K562 (cell line): ENCODE measurements at regions not wholly inside any gene's neighbourhood (a gene's known extent, or its start where the extent isn't known, plus 50 kb on each side); places are given as distances from the start of the nearest gene placed in this dataset.
"Not testable (repeated sequence)": the region's sequence is repeated elsewhere in the genome, so short reads cannot be mapped to it uniquely, and the experiment has no call there.

Experiments
- ATAC-seq: fragments of 200-7000 bp; cut with Tn5 transposase; 3 replicates; pipeline ENCODE4 v1.9.1; 2020; ENCODE audit warnings: moderate library complexity
- BruUV-seq: library from RNA; stranded (reverse); fragments of 400-500 nt; replicated peaks from 2 replicates; lab custom pipeline; 2021; lab: Mats Ljungman, UMichigan
- CTCF ChIA-PET: fragments of 300-600 bp; formaldehyde crosslinking; extraction: SDS; loops from one replicate; lab custom pipeline; 2021; ENCODE audit warnings: low intra/inter-chr PET ratio; lab: Yijun Ruan, JAX
- POLR2A ChIA-PET: fragments of 300-600, 350-650 bp; sonication (Branson Sonifier 250); formaldehyde crosslinking; extraction: SDS; loops from one replicate; lab custom pipeline; 2021; ENCODE audit warnings: antibody characterized with exemption, inconsistent platforms; lab: Yijun Ruan, JAX
- DNase-seq, 4 experiments: peaks; one replicate each; pipeline versions ENCODE4 v3.0.0 to v3.0.0-alpha.2; 2011 to 2018; ENCODE audit warnings: low spot score in 3 of 4, mixed read lengths in 3 of 4; ENCODE audit errors: extremely low read depth in 1 of 4
- FAIRE-seq: peaks from 2 replicates; lab custom pipeline; 2011; peaks lifted over from hg19 to GRCh38; lab: Jason Lieb, UNC
- H2AFZ ChIP-seq: 2 replicates; pipeline ENCODE4 v1.6.0; 2011; ENCODE audit warnings: low read depth, low read length, control low read depth, inconsistent platforms
- H3K27ac ChIP-seq: fragments of 200-600 bp; 3 replicates; pipeline ENCODE4 v1.8.0; 2011; ENCODE audit warnings: low read depth, mild to moderate bottlenecking, control low read depth, inconsistent platforms, low read length, moderate library complexity, mixed read lengths; ENCODE audit errors: extremely low read depth
- H3K27me3 ChIP-seq, 2 experiments: fragments of 300-600 bp in 1 of 2; 2 replicates in 1 of 2; 3 replicates in 1 of 2; pipeline versions ENCODE4 v1.6.0 to v1.8.0; 2011; ENCODE audit warnings: inconsistent platforms in 2 of 2, low read length in 2 of 2, mild to moderate bottlenecking in 1 of 2, mixed read lengths in 1 of 2, moderate library complexity in 1 of 2; ENCODE audit not compliant: control insufficient read depth in 2 of 2, insufficient read depth in 2 of 2
- H3K36me3 ChIP-seq: fragments of 300-600 bp; 3 replicates; pipeline ENCODE4 v1.8.0; 2011; ENCODE audit warnings: mild to moderate bottlenecking, low read length, inconsistent platforms; ENCODE audit not compliant: control insufficient read depth, insufficient read depth
- H3K4me1 ChIP-seq, 2 experiments: fragments of 200-600 bp in 1 of 2; replicated peaks in 1 of 2; 2 replicates in 1 of 2; 3 replicates in 1 of 2; pipeline versions ENCODE4 v1.5.1 to v1.8.0; 2011; ENCODE audit warnings: inconsistent platforms in 2 of 2, low read length in 2 of 2, mild to moderate bottlenecking in 1 of 2, mixed read lengths in 1 of 2, moderate library complexity in 1 of 2; ENCODE audit not compliant: control insufficient read depth in 2 of 2, insufficient read depth in 2 of 2
- H3K4me2 ChIP-seq: 2 replicates; pipeline ENCODE4 v1.6.1; 2011; ENCODE audit warnings: low read length, control low read depth, inconsistent platforms, mixed read lengths; ENCODE audit not compliant: insufficient read depth
- H3K4me3 ChIP-seq: fragments of 200-600 bp; sonication (generic), shearing (Covaris generic); 2 replicates; pipeline ENCODE4 v1.5.1; 2016; ENCODE audit warnings: control low read depth, inconsistent platforms
- H3K79me2 ChIP-seq: fragments of 200-600 bp; 3 replicates; pipeline ENCODE4 v1.8.0; 2011; ENCODE audit warnings: low read length, inconsistent platforms; ENCODE audit not compliant: control insufficient read depth, insufficient read depth
- H3K9ac ChIP-seq, 2 experiments: 2 replicates each; pipeline versions ENCODE4 v1.6.0 to v1.6.1; 2011; ENCODE audit warnings: low read depth in 2 of 2, low read length in 2 of 2, control low read depth in 1 of 2, inconsistent platforms in 1 of 2, mild to moderate bottlenecking in 1 of 2, mixed read lengths in 1 of 2; ENCODE audit not compliant: insufficient read depth in 1 of 2
- H3K9me1 ChIP-seq: one replicate; pipeline ENCODE4 v1.6.0; 2011; ENCODE audit warnings: inconsistent platforms, mild to moderate bottlenecking, low read length, moderate library complexity; ENCODE audit not compliant: control insufficient read depth, insufficient read depth
- H3K9me3 ChIP-seq: replicated peaks from 2 replicates; pipeline ENCODE4 v1.5.1; 2011; ENCODE audit warnings: low read depth, low read length, inconsistent platforms; ENCODE audit not compliant: control insufficient read depth, insufficient read depth
- H4K20me1 ChIP-seq: replicated peaks from 2 replicates; pipeline ENCODE4 v1.6.1; 2011; ENCODE audit warnings: low read length, inconsistent platforms, mixed read lengths; ENCODE audit not compliant: control insufficient read depth, insufficient read depth
- ARNT ChIP-seq, 2 experiments: fragments of 450-650 bp; IDR thresholded peaks; 2 replicates each; pipeline ENCODE4 v1.6.1; 2016; ENCODE audit warnings: mild to moderate bottlenecking in 1 of 2
- CHD1 ChIP-seq: fragments of 200-600 bp; sonication (generic); IDR thresholded peaks from one replicate; pipeline ENCODE4 v1.6.1; 2012; ENCODE audit warnings: mild to moderate bottlenecking, moderate library complexity, low read length, inconsistent platforms
- NR4A1 ChIP-seq, 2 experiments: fragments of 250-450 bp in 1 of 2; fragments of 450-650 bp in 1 of 2; sonication (Bioruptor Pico) in 1 of 2; IDR thresholded peaks; 2 replicates each; pipeline versions ENCODE4 v1.4.0 to v1.6.1; 2016 to 2020; ENCODE audit warnings: mild to moderate bottlenecking in 2 of 2, missing compliant biosample characterization in 1 of 2, missing genetic modification characterization in 1 of 2, moderate library complexity in 1 of 2
- SLC30A9 ChIP-seq: fragments of 250-450 bp; sonication (Bioruptor Pico); IDR thresholded peaks from 2 replicates; pipeline ENCODE4 v1.8.0; 2022; ENCODE audit warnings: mild to moderate bottlenecking, moderate library complexity
- SMARCA5 ChIP-seq: fragments of 450-650 bp; IDR thresholded peaks from 2 replicates; pipeline ENCODE4 v1.6.1; 2016
- XRCC5 ChIP-seq: fragments of 200-400 bp; formaldehyde crosslinking; IDR thresholded peaks from 2 replicates; pipeline ENCODE4 v1.6.1; 2017; ENCODE audit warnings: low read depth, mild to moderate bottlenecking, low read length
- ZNF717 ChIP-seq: fragments of 250-450 bp; sonication (Bioruptor Pico); IDR thresholded peaks from 2 replicates; pipeline ENCODE4 v1.5.0; 2021
- WGBS: fragments of 100-300 bp; shearing (Covaris generic); methylation state at CpG from one replicate; pipeline ENCODE4 v1.1.6; 2016; ENCODE audit warnings: low coverage, mixed read lengths; ENCODE audit not compliant: insufficient coverage; ENCODE audit errors: missing lambda C conversion rate; 5-methylcytosine and 5-hydroxymethylcytosine counted together
- in situ Hi-C: fragments of 300-500 bp; cut with MboI; formaldehyde crosslinking; loops from 4 replicates; pipeline ENCODE4 v1.15.0; 2018; ENCODE audit warnings: inconsistent platforms, mixed read lengths
- intact Hi-C: fragments of 100-400 bp; cut with micrococcal nuclease; formaldehyde crosslinking; loops from 2 replicates; pipeline ENCODE4 v1.14.2; 2022
- TF ChIP-seq, protein P1 (sequence below): sonication (generic); formaldehyde crosslinking; IDR thresholded peaks from 2 replicates; pipeline ENCODE4 v1.8.0; 2023; ENCODE audit warnings: missing genetic modification reagents, mild to moderate bottlenecking, borderline replicate concordance
- TF ChIP-seq, protein P2 (sequence below): fragments of 250-450 bp; sonication (Bioruptor Pico); IDR thresholded peaks from 2 replicates; pipeline ENCODE4 v1.5.0; 2021

DNA sequence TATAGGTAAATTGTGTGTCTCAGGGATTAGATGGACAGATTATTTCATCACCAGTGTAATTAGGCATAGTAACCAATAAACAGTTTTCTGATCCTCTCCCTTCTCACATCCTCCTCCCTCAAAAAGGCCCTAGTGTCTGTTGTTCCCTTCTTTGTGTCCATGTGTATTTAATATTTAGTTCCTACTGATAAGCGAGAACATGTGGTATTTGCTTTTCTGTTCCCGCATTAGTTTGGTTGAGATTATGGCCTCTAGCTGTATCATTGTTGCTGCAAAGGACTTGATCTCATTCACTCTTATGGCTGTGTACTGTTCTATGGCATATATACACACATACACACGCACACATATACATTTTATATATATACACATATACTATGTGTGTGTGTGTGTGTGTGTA, 866.2 kb downstream of the CCDC85A start:
- Histone ChIP-seq H3K4me3 (no peak overlapping the region), H3K27ac (no peak overlapping the region), H3K36me3 (no peaks in the 10 kb centered on the region), H3K4me2 (no peak overlapping the region), H2AFZ (no peak overlapping the region), H3K9ac (no peak overlapping the region), H3K27me3 (no peaks in the 10 kb centered on the region), H4K20me1 (no peaks in the 10 kb centered on the region), H3K9me3 (0 out of 2 replicates have a peak, but pooled peaks cover 3% of the 10 kb centered on the region), H3K4me1 (no peaks in the 10 kb centered on the region), H3K79me2 (no peaks in the 10 kb centered on the region), H3K9me1 (no peaks in the 10 kb centered on the region)
- ATAC-seq (no peak), DNase-seq (no peak), FAIRE-seq (no peak)
- TF ChIP-seq XRCC5 (no peak), SLC30A9 (no peak), SMARCA5 (no peak), ZNF717 (CRISPR knock-in tag) (no peak), CHD1 (no peak), ARNT (IDR thresholded peaks at IDR 0.05) (no peak), NR4A1 (CRISPR knock-in tag; IDR thresholded peaks at IDR 0.05) (no peak), NR4A1 (tag; IDR thresholded peaks at IDR 0.05) (no peak)
- TF ChIP-seq, protein P1, sequence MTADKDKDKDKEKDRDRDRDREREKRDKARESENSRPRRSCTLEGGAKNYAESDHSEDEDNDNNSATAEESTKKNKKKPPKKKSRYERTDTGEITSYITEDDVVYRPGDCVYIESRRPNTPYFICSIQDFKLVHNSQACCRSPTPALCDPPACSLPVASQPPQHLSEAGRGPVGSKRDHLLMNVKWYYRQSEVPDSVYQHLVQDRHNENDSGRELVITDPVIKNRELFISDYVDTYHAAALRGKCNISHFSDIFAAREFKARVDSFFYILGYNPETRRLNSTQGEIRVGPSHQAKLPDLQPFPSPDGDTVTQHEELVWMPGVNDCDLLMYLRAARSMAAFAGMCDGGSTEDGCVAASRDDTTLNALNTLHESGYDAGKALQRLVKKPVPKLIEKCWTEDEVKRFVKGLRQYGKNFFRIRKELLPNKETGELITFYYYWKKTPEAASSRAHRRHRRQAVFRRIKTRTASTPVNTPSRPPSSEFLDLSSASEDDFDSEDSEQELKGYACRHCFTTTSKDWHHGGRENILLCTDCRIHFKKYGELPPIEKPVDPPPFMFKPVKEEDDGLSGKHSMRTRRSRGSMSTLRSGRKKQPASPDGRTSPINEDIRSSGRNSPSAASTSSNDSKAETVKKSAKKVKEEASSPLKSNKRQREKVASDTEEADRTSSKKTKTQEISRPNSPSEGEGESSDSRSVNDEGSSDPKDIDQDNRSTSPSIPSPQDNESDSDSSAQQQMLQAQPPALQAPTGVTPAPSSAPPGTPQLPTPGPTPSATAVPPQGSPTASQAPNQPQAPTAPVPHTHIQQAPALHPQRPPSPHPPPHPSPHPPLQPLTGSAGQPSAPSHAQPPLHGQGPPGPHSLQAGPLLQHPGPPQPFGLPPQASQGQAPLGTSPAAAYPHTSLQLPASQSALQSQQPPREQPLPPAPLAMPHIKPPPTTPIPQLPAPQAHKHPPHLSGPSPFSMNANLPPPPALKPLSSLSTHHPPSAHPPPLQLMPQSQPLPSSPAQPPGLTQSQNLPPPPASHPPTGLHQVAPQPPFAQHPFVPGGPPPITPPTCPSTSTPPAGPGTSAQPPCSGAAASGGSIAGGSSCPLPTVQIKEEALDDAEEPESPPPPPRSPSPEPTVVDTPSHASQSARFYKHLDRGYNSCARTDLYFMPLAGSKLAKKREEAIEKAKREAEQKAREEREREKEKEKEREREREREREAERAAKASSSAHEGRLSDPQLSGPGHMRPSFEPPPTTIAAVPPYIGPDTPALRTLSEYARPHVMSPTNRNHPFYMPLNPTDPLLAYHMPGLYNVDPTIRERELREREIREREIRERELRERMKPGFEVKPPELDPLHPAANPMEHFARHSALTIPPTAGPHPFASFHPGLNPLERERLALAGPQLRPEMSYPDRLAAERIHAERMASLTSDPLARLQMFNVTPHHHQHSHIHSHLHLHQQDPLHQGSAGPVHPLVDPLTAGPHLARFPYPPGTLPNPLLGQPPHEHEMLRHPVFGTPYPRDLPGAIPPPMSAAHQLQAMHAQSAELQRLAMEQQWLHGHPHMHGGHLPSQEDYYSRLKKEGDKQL (CRISPR knock-in tag): no peak
- TF ChIP-seq, protein P2, sequence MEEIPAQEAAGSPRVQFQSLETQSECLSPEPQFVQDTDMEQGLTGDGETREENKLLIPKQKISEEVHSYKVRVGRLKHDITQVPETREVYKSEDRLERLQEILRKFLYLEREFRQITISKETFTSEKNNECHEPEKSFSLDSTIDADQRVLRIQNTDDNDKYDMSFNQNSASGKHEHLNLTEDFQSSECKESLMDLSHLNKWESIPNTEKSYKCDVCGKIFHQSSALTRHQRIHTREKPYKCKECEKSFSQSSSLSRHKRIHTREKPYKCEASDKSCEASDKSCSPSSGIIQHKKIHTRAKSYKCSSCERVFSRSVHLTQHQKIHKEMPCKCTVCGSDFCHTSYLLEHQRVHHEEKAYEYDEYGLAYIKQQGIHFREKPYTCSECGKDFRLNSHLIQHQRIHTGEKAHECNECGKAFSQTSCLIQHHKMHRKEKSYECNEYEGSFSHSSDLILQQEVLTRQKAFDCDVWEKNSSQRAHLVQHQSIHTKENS: no peak
- ChIA-PET POLR2A (no interaction called here), CTCF (no interaction called here)
- no TSS peak for BruUV-seq
- in situ Hi-C loops: no loop called here
- 0% methylated on average over 3 of the region's 3 CpGs for WGBS
- intact Hi-C loops: no loop called here

DNA sequence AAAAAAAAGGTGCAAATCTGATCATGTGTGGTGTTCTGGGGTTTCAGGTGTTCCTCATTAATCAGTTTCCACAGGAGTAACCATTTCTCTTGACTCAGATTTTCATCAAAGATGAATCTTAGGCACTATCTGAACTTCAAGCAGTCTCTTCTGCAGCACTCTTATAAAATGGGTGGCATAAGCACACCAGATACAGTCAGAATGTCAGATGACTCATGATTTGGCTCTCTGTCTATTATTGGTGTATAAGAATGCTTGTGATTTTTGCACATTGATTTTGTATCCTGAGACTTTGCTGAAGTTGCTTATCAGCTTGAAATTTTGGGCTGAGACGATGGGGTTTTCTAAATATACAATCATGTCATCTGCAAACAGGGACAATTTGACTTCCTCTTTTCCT, 882.5 kb downstream of the CCDC85A start:
- ATAC-seq, intact Hi-C loops, H3K79me2 ChIP-seq, H2AFZ ChIP-seq, H3K9me1 ChIP-seq, DNase-seq, CTCF ChIA-PET, H3K4me2 ChIP-seq, FAIRE-seq, H3K4me3 ChIP-seq, H3K9me3 ChIP-seq, H3K4me1 ChIP-seq, POLR2A ChIA-PET, in situ Hi-C loops, H3K27me3 ChIP-seq, H3K9ac ChIP-seq, H4K20me1 ChIP-seq, H3K36me3 ChIP-seq, BruUV-seq, H3K27ac ChIP-seq: not testable (repeated sequence)
- WGBS: 0% methylated on average over 1 of the region's 1 CpG
